Neuronal stem cell (in vitro differentiated cells): ENCODE measurements at regions not wholly inside any gene's neighbourhood (a gene's known extent, or its start where the extent isn't known, plus 50 kb on each side); places are given as distances from the start of the nearest gene placed in this dataset.
A peak's percentile ranks its signal among the peaks of the same experiment; 100 is the strongest.
"Not testable (repeated sequence)": the region's sequence is repeated elsewhere in the genome, so short reads cannot be mapped to it uniquely, and the experiment has no call there.

Experiments
- DNase-seq: peaks from one replicate; pipeline ENCODE4 v3.0.0-alpha.2; 2013; ENCODE audit warnings: low spot score
- H2AFZ ChIP-seq: one replicate; pipeline ENCODE4 v1.6.1; 2013; ENCODE audit warnings: mild to moderate bottlenecking, low read length, inconsistent platforms
- H2AK5ac ChIP-seq: 2 replicates; pipeline ENCODE4 v1.6.1; 2013; ENCODE audit warnings: low read depth, mild to moderate bottlenecking, inconsistent platforms, low read length, moderate library complexity, mixed read lengths
- H2BK120ac ChIP-seq: 2 replicates; pipeline ENCODE4 v1.6.1; 2013; ENCODE audit warnings: low read depth, mild to moderate bottlenecking, inconsistent platforms, low read length, moderate library complexity, mixed read lengths
- H2BK12ac ChIP-seq: one replicate; pipeline ENCODE4 v1.6.1; 2013; ENCODE audit warnings: low read length, inconsistent platforms
- H2BK15ac ChIP-seq: 2 replicates; pipeline ENCODE4 v1.6.1; 2013; ENCODE audit warnings: mild to moderate bottlenecking, low read length, inconsistent platforms, mixed read lengths
- H2BK5ac ChIP-seq: one replicate; pipeline ENCODE4 v1.6.1; 2013; ENCODE audit warnings: inconsistent platforms, mild to moderate bottlenecking, low read length, moderate library complexity
- H3K14ac ChIP-seq: one replicate; pipeline ENCODE4 v1.6.1; 2013; ENCODE audit warnings: low read length, inconsistent platforms
- H3K18ac ChIP-seq: 2 replicates; pipeline ENCODE4 v1.6.1; 2013; ENCODE audit warnings: low read length, inconsistent platforms
- H3K23ac ChIP-seq: 2 replicates; pipeline ENCODE4 v1.6.1; 2013; ENCODE audit warnings: low read depth, mild to moderate bottlenecking, mixed read lengths, low read length, inconsistent platforms; ENCODE audit not compliant: poor library complexity
- H3K27ac ChIP-seq: replicated peaks from 3 replicates; pipeline ENCODE4 v1.5.1; 2013; ENCODE audit warnings: low read length, inconsistent platforms
- H3K27me3 ChIP-seq, 3 experiments: 2 replicates each; pipeline ENCODE4 v1.6.1; 2013; ENCODE audit warnings: low read length in 3 of 3, mild to moderate bottlenecking in 2 of 3, inconsistent platforms in 1 of 3, low read depth in 1 of 3, mixed read lengths in 1 of 3, moderate library complexity in 1 of 3; ENCODE audit not compliant: control insufficient read depth in 3 of 3, insufficient read depth in 3 of 3
- H3K36me3 ChIP-seq, 2 donors: replicated peaks in 1 of 2; 2 replicates each; pipeline ENCODE4 v1.6.1; 2013; ENCODE audit warnings: low read length in 2 of 2; ENCODE audit not compliant: control insufficient read depth in 2 of 2, insufficient read depth in 2 of 2
- H3K4ac ChIP-seq: 2 replicates; pipeline ENCODE4 v1.6.1; 2013; ENCODE audit warnings: inconsistent platforms, mild to moderate bottlenecking, low read length, moderate library complexity
- H3K4me1 ChIP-seq, 2 donors: 1 replicate in 1 of 2; 2 replicates in 1 of 2; pipeline ENCODE4 v1.6.1; 2013; ENCODE audit warnings: low read length in 2 of 2, low read depth in 1 of 2; ENCODE audit not compliant: control insufficient read depth in 2 of 2, insufficient read depth in 1 of 2
- H3K4me2 ChIP-seq: one replicate; pipeline ENCODE4 v1.6.1; 2013; ENCODE audit warnings: mild to moderate bottlenecking, low read length, inconsistent platforms; ENCODE audit not compliant: insufficient read depth, poor library complexity, severe bottlenecking
- H3K4me3 ChIP-seq, 2 donors: 2 replicates each; pipeline ENCODE4 v1.5.1; 2013; ENCODE audit warnings: low read length in 2 of 2, mild to moderate bottlenecking in 2 of 2, inconsistent platforms in 1 of 2, moderate library complexity in 1 of 2
- H3K79me1 ChIP-seq: one replicate; pipeline ENCODE4 v1.6.1; 2013; ENCODE audit warnings: low read depth, mild to moderate bottlenecking, inconsistent platforms, low read length, moderate library complexity
- H3K9ac ChIP-seq: one replicate; pipeline ENCODE4 v1.6.1; 2013; ENCODE audit warnings: mild to moderate bottlenecking, low read depth, low read length, inconsistent platforms; ENCODE audit not compliant: poor library complexity
- H3K9me3 ChIP-seq, 2 donors: replicated peaks in 1 of 2; 2 replicates each; pipeline versions ENCODE3 to v1.6.1; 2013; ENCODE audit warnings: low read length in 2 of 2, mild to moderate bottlenecking in 2 of 2, inconsistent platforms in 1 of 2, low read depth in 1 of 2, mixed read lengths in 1 of 2, moderate library complexity in 1 of 2; ENCODE audit not compliant: control insufficient read depth in 2 of 2, insufficient read depth in 1 of 2
- H4K8ac ChIP-seq: one replicate; pipeline ENCODE4 v1.6.1; 2013; ENCODE audit warnings: low read depth, mild to moderate bottlenecking, inconsistent platforms, low read length, moderate library complexity
- H4K91ac ChIP-seq: one replicate; pipeline ENCODE4 v1.6.1; 2013; ENCODE audit warnings: low read length, low read depth, mild to moderate bottlenecking, inconsistent platforms; ENCODE audit not compliant: poor library complexity
- WGBS, 2 donors: extraction: QIAGEN DNeasy Blood & Tissue Kit; methylation state at CpG; one replicate each; pipeline ENCODE4 v1.1.7; 2013; ENCODE audit warnings: missing lambda C conversion rate in 2 of 2, mixed read lengths in 1 of 2; ENCODE audit not compliant: insufficient read length in 2 of 2, insufficient replicate concordance in 1 of 2; ENCODE audit errors: extremely low coverage in 2 of 2; 5-methylcytosine and 5-hydroxymethylcytosine counted together

DNA sequence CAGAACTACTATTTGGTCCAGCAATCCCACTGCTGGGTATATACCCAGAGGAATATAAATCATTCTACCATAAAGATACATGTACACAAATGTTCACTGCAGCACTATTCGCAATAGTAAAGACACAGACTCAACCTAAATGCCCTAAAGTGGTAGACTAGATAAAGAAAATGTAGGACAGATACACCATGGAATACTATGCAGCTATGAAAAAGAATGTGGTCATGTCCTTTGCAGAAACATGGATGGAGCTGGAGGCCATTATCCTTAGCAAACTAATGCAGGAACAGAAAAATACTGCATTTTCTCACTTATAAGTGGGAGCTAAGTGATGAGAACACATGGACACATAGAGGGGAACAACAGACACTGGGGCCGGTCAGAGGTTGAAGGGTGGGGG, 248.4 kb upstream of the KCNG1 start:
- not testable (repeated sequence) for H3K27ac ChIP-seq, H2BK12ac ChIP-seq, H3K4ac ChIP-seq, H3K4me2 ChIP-seq, H3K36me3 ChIP-seq, H3K9ac ChIP-seq, H3K14ac ChIP-seq, H4K8ac ChIP-seq, H2AK5ac ChIP-seq, H3K9me3 ChIP-seq, H3K27me3 ChIP-seq, H3K4me3 ChIP-seq, H2BK15ac ChIP-seq, H2BK5ac ChIP-seq, H4K91ac ChIP-seq, H3K79me1 ChIP-seq, DNase-seq, H3K4me1 ChIP-seq, H2BK120ac ChIP-seq, H3K18ac ChIP-seq, H3K23ac ChIP-seq, H2AFZ ChIP-seq
- WGBS, 2 donors: no CpG with 5 or more reads among the region's 2 CpGs

DNA sequence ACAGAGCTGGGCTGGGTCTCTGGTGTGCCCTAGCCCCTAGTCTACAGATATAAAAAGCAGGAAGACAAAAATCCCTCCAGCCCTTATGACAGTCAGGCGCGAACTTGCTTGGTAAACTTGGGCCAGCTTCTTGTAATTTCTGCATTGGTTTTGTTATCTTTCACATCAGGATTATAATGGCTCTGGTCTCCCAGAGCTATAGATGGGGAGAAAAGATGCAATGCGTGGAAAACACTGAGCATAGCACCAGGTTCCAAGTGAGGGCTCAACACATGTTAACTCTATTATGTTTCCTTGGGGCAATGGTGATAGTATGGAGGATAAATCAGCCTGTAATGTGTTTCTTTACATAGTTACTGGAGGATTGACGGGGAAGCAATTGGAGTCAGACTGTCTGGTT, 246.8 kb upstream of the KCNG1 start:
- H2AK5ac ChIP-seq: no peak overlapping the region
- no peaks in the 10 kb centered on the region for H3K36me3 ChIP-seq
- no peak overlapping the region for H2BK120ac ChIP-seq
- no peak overlapping the region for H4K8ac ChIP-seq
- no peak overlapping the region for H2BK15ac ChIP-seq
- no peak overlapping the region for H2BK12ac ChIP-seq
- H3K4me1 ChIP-seq: peaks cover 0 to 2% of the 10 kb centered on the region in 2 donors
- H3K27ac ChIP-seq: no peak overlapping the region
- no peak overlapping the region for H3K18ac ChIP-seq
- peaks cover 0 to 4% of the 10 kb centered on the region in 2 donors for H3K9me3 ChIP-seq
- H3K4me3 ChIP-seq: no peak overlapping the region
- H4K91ac ChIP-seq: no peak overlapping the region
- no CpG with 5 or more reads among the region's 4 CpGs for WGBS, 2 donors
- H3K14ac ChIP-seq: no peak overlapping the region
- H3K4me2 ChIP-seq: no peak overlapping the region
- no peak for DNase-seq
- no peak overlapping the region for H3K23ac ChIP-seq
- H3K9ac ChIP-seq: no peak overlapping the region
- peaks cover 0 to 3% (median 0%) of the 10 kb centered on the region in 3 experiments for H3K27me3 ChIP-seq
- H2AFZ ChIP-seq: no peak overlapping the region
- H3K79me1 ChIP-seq: no peaks in the 10 kb centered on the region
- H2BK5ac ChIP-seq: no peak overlapping the region
- no peak overlapping the region for H3K4ac ChIP-seq

DNA sequence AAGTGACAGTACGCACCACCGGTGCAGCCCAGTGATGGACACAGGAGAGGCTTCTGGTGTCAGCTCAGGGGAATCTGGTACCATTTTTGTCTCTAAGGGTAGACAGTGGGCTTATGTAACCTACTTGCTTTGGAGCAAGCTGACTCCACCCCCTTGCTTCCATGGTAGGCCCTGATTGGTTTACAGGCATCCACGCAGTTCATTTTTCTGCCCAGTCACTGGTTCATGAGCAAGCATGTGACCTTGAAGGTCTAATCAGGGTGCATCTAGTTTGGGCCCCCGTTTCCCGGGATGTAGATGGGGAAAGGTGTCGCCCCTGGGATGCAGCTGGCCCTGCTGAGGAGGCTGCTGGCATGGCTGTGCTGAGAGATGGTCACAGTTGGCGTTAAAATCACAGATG, 244.8 kb upstream of the KCNG1 start:
- Histone ChIP-seq H3K27ac (no peak overlapping the region), H4K91ac (no peak overlapping the region), H3K36me3 (no peaks in the 10 kb centered on the region), H3K79me1 (no peaks in the 10 kb centered on the region), H3K14ac (no peak overlapping the region), H3K27me3 (no peaks in the 10 kb centered on the region), H2AK5ac (no peak overlapping the region), H3K4ac (no peak overlapping the region), H3K9me3 (peaks cover 0 to 4% of the 10 kb centered on the region in 2 donors), H2BK5ac (no peak overlapping the region), H2AFZ (no peak overlapping the region), H3K4me2 (no peak overlapping the region), H2BK12ac (no peak overlapping the region), H3K18ac (no peak overlapping the region), H3K9ac (no peak overlapping the region), H3K4me1 (no peaks in the 10 kb centered on the region), H3K4me3 (no peak overlapping the region), H2BK120ac (no peak overlapping the region), H3K23ac (no peak overlapping the region), H2BK15ac (no peak overlapping the region), H4K8ac (no peak overlapping the region)
- WGBS, 2 donors: no CpG with 5 or more reads among the region's 7 CpGs
- no peak for DNase-seq

DNA sequence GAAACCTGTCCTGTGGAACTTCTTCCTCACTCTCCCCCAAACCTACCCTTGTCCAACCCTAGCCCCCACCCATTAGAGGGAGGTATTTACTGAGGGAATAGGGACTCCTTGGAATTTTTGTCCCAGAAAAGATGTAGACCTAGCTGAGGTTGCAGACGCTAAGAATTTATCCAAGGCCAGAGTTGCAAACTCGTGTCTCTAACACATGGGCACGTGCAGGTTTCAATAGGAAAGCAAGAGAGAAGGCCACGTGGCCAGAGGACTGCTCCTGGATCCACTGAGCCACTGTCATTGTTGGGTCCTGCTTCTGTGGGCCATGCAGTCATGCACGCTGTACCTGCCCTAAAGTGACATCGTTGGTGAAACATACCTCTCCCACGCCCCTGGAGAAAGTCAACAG, 243.4 kb upstream of the KCNG1 start:
- no CpG with 5 or more reads among the region's 7 CpGs for WGBS, 2 donors
- Histone ChIP-seq H4K91ac (no peak overlapping the region), H3K79me1 (no peaks in the 10 kb centered on the region), H2BK5ac (no peak overlapping the region), H2BK15ac (no peak overlapping the region), H2BK12ac (no peak overlapping the region), H3K4me3 (peak overlapping the region in 1 of 2 donors; percentile 41), H3K4me1 (no peaks in the 10 kb centered on the region), H4K8ac (no peak overlapping the region), H2AK5ac (no peak overlapping the region), H2AFZ (no peak overlapping the region), H3K36me3 (no peaks in the 10 kb centered on the region), H3K27ac (no peak overlapping the region), H3K4ac (no peak overlapping the region), H3K14ac (no peak overlapping the region), H2BK120ac (no peak overlapping the region), H3K9ac (no peak overlapping the region), H3K18ac (no peak overlapping the region), H3K23ac (no peak overlapping the region), H3K4me2 (no peak overlapping the region), H3K9me3 (peaks cover 0 to 4% of the 10 kb centered on the region in 2 donors), H3K27me3 (no peaks in the 10 kb centered on the region)
- no peak for DNase-seq
